ENCODE measurements at regions not wholly inside any gene's neighbourhood (a gene's known extent, or its start where the extent isn't known, plus 50 kb on each side); places are given as distances from the start of the nearest gene placed in this dataset.

DNA sequence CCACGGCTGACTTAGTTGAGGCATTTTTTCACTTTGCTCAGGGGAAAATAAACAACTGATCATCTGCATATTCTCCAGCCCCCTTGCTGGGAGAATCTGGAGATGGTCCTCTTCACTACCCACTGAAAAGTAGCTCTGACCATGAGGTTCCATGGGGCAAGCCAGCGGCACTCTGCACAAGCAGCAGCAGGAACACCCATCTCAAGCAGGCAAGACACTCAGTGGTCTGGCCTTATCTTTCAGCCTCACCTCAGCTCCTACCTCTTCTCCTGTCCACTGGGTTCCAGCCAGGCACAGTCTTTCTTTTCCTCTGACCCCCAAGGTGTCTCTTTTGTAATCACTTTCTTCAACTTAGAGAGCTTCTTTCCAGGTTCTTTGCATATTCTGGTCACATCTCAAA is 280.8 kb upstream of the GRIA1 start:
- no peaks in the 10 kb centered on the region for H3K36me3 Mint-ChIP-seq (ENCODE audit: low read depth)
- H3K27me3 Mint-ChIP-seq (ENCODE audit: insufficient read depth): peaks cover 1% of the 10 kb centered on the region
- DNase-seq: no peak
- TF ChIP-seq, protein P1, sequence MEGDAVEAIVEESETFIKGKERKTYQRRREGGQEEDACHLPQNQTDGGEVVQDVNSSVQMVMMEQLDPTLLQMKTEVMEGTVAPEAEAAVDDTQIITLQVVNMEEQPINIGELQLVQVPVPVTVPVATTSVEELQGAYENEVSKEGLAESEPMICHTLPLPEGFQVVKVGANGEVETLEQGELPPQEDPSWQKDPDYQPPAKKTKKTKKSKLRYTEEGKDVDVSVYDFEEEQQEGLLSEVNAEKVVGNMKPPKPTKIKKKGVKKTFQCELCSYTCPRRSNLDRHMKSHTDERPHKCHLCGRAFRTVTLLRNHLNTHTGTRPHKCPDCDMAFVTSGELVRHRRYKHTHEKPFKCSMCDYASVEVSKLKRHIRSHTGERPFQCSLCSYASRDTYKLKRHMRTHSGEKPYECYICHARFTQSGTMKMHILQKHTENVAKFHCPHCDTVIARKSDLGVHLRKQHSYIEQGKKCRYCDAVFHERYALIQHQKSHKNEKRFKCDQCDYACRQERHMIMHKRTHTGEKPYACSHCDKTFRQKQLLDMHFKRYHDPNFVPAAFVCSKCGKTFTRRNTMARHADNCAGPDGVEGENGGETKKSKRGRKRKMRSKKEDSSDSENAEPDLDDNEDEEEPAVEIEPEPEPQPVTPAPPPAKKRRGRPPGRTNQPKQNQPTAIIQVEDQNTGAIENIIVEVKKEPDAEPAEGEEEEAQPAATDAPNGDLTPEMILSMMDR (IDR thresholded peaks at IDR 0.05): no peak
- no peak overlapping the region; the same call in 1 of the 2 replicates for H3K4me3 Mint-ChIP-seq
- H3K4me1 Mint-ChIP-seq (ENCODE audit: low read depth): no peaks in the 10 kb centered on the region
- no peak overlapping the region for H3K27ac Mint-ChIP-seq
- peaks cover 6% of the 10 kb centered on the region for H3K9me3 Mint-ChIP-seq

DNA sequence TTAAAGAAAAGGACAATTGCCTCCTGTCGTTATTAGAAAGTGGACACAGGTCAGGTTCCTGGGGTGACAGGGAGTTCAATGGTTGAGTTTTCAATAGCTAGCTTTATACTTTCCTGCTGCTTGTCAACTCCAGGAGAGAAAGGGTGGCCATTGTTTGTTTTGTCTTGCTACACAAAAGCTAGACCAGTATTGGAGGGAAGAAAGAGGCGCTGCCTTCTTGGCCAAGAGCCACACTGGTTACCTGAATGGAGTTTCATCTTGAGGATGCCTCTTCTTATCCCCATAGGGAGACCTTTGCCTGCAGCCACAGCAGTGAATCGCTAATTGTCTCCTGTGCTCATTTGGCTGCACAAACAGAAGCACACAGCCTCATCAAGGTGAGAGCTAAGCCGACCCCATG is 279.4 kb upstream of the GRIA1 start:
- Mint-ChIP-seq H3K4me3 (no peak overlapping the region), H3K27ac (no peak overlapping the region), H3K9me3 (peaks cover 6% of the 10 kb centered on the region), H3K27me3 (ENCODE audit: insufficient read depth) (peaks cover 1% of the 10 kb centered on the region), H3K4me1 (ENCODE audit: low read depth) (no peaks in the 10 kb centered on the region), H3K36me3 (ENCODE audit: low read depth) (0 out of 2 replicates have a peak, but pooled peaks cover 6% of the 10 kb centered on the region)
- TF ChIP-seq, protein P1 (IDR thresholded peaks at IDR 0.05): no peak
- DNase-seq: no peak

DNA sequence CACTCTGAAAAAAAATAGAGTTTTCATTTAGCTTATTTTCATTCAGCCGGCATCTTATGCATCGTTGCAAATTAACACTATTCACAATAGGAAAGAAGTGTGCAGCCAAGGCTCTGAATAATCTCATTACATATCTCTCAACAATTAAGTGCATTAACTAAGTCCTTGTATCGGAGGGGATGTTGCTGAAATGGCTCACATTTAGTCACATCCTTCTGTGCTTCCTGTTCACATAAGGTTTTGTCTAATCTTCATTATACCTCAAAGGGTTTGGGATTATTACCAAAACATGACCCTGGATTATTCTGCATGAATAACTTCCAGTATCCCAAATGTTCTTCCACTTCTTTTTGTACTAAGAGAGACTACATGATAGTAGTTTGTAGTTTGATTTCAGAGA is 278.0 kb upstream of the GRIA1 start:
- no peak for DNase-seq
- no peak overlapping the region for H3K27ac Mint-ChIP-seq
- TF ChIP-seq, protein P1 (IDR thresholded peaks at IDR 0.05): no peak
- peaks cover 1% of the 10 kb centered on the region for H3K27me3 Mint-ChIP-seq (ENCODE audit: insufficient read depth)
- H3K9me3 Mint-ChIP-seq: peaks cover 10% of the 10 kb centered on the region
- H3K4me3 Mint-ChIP-seq: no peak overlapping the region
- 0 out of 2 replicates have a peak, but pooled peaks cover 6% of the 10 kb centered on the region for H3K36me3 Mint-ChIP-seq (ENCODE audit: low read depth)
- H3K4me1 Mint-ChIP-seq (ENCODE audit: low read depth): no peaks in the 10 kb centered on the region

DNA sequence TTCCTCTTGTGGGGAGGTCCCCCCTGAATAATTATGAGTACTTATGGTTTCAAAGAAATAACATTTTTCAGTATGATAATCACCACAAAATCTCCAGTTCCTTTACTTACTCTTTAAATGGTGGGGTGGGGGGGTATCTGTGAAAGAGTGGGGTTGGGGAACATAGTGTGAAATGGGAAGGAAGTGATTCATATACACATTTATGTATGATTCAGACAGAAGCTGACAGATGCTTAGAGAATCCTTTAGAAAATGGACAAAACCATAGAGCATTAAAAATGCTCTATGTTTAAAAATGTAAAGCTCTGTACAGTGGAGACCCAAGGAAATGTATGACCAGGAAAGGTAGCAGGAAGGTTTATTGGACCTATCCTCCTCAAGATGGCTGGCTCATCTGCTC is 267.5 kb upstream of the GRIA1 start:
- peak; percentile 10 for DNase-seq
- H3K4me1 Mint-ChIP-seq (ENCODE audit: low read depth): peaks cover 15% of the 10 kb centered on the region
- H3K36me3 Mint-ChIP-seq (ENCODE audit: low read depth): no peaks in the 10 kb centered on the region
- peak overlapping the region; percentile 48; the same call in 1 of the 2 replicates for H3K27ac Mint-ChIP-seq
- H3K4me3 Mint-ChIP-seq: peak overlapping the region; percentile 34; the same call in 1 of the 2 replicates
- TF ChIP-seq, protein P1 (IDR thresholded peaks at IDR 0.05): no peak
- 0 out of 2 replicates have a peak, but pooled peaks cover 1% of the 10 kb centered on the region for H3K27me3 Mint-ChIP-seq (ENCODE audit: insufficient read depth)
- H3K9me3 Mint-ChIP-seq: peaks cover 17% of the 10 kb centered on the region

DNA sequence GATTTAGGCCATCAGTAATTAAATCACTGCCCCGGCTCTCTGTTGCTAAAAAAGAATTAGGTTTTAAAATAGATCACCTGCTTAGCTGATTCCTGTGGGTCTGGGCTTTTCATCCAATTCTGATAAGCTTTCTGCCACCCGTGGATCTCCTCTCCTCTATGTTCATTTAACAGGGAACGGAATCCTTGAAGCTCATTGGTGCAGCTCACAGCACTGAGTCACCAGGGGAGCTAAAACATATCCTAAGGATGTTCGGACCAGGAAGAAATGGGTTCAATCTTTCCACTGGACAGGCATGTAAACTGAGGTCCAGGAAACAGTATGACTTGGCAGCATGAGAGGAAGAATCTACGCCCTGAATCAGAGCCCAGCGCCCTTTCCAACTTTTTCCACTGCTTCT is 267.1 kb upstream of the GRIA1 start:
- H3K4me1 Mint-ChIP-seq (ENCODE audit: low read depth): peaks cover 15% of the 10 kb centered on the region
- no peak for DNase-seq
- peak overlapping the region; percentile 48; the same call in 1 of the 2 replicates for H3K27ac Mint-ChIP-seq
- H3K4me3 Mint-ChIP-seq: peak overlapping the region; percentile 34; the same call in 1 of the 2 replicates
- no peaks in the 10 kb centered on the region for H3K36me3 Mint-ChIP-seq (ENCODE audit: low read depth)
- H3K27me3 Mint-ChIP-seq (ENCODE audit: insufficient read depth): 0 out of 2 replicates have a peak, but pooled peaks cover 1% of the 10 kb centered on the region
- H3K9me3 Mint-ChIP-seq: peaks cover 12% of the 10 kb centered on the region
- TF ChIP-seq, protein P1 (IDR thresholded peaks at IDR 0.05): no peak

DNA sequence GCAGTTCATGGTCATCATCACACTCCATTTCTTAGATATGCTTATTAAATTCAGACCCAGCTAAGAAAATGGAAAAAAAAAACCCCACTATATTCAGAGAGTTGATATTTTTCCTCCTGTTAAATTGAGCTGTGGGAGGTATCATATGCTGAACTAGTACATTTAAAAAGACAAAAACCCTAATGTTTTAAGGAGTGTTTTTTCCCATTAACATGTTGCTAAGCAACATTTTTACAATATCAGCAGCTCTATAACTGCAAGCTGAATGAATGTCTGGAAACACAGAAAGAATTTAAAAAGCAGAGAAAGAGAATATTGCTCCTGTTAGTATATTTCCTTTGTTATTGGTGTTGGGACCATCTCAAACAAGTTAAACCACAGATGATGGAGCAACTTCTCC is 265.8 kb upstream of the GRIA1 start:
- no peaks in the 10 kb centered on the region; the same call in 1 of the 2 replicates for H3K9me3 Mint-ChIP-seq
- TF ChIP-seq, protein P1 (IDR thresholded peaks at IDR 0.05): no peak
- no peak overlapping the region for H3K27ac Mint-ChIP-seq
- no peaks in the 10 kb centered on the region for H3K36me3 Mint-ChIP-seq (ENCODE audit: low read depth)
- peaks cover 15% of the 10 kb centered on the region for H3K4me1 Mint-ChIP-seq (ENCODE audit: low read depth)
- no peaks in the 10 kb centered on the region for H3K27me3 Mint-ChIP-seq (ENCODE audit: insufficient read depth)
- H3K4me3 Mint-ChIP-seq: no peak overlapping the region
- DNase-seq: no peak

Measured in HFFc6 (cell line).